Suprapubic skin (tissue), 4 donors: ENCODE measurements at regions not wholly inside any gene's neighbourhood (a gene's known extent, or its start where the extent isn't known, plus 50 kb on each side); places are given as distances from the start of the nearest gene placed in this dataset.

Experiments used
- EP300 ChIP-seq: sonication (generic); formaldehyde crosslinking; IDR thresholded peaks from one replicate; pipeline ENCODE4 v1.6.1; 2017; ENCODE audit warnings: antibody characterized with exemption
- POLR2A ChIP-seq, 2 donors: fragments of 450-650 bp; IDR thresholded peaks; one replicate each; pipeline ENCODE4 v1.6.1; 2017; ENCODE audit warnings: antibody characterized with exemption in 2 of 2, mild to moderate bottlenecking in 2 of 2, moderate library complexity in 2 of 2
- POLR2AphosphoS5 ChIP-seq, 3 donors: sonication (generic); formaldehyde crosslinking; IDR thresholded peaks; one replicate each; pipeline ENCODE4 v1.6.1; 2017; ENCODE audit warnings: antibody characterized with exemption in 3 of 3
- TF ChIP-seq, protein P1 (sequence below), 2 donors: fragments of 200-600 bp in 1 of 2; fragments of 450-650 bp in 1 of 2; sonication (generic) in 1 of 2; IDR thresholded peaks; one replicate each; pipeline ENCODE4 v1.5.1; 2016 to 2019; ENCODE audit warnings: antibody characterized with exemption in 2 of 2, mild to moderate bottlenecking in 1 of 2, moderate library complexity in 1 of 2

DNA sequence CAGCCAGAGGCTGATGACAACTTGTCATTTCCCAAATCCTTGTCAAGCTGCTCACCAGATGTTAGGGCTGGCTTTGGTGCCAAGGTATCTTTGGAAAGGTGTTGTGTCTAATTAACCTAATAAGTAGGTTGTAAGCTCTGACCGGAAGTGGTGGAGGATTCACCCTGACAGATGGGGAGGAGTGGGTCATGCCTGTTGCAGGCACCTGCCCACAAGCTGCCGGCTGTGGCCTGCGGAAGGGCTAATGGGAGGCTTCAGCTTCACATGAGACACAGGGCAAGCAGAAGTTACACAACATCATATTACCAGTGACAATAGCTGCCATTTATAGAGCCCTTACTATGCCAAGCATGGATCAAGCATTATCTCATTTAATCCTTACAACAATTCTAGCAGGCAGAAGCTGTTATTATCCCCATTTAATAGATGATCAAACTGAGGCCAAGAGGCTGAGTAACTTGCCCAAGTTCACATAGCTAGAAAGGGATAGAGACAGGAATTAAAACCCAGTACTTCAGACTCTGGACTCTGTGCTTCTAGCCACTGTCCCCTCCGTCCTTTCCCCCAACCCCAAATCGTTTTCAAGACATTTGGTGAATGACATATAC, 63.1 kb upstream of the DUSP5 start:
- TF ChIP-seq POLR2AphosphoS5 (IDR thresholded peaks at IDR 0.05), result no peak
- TF ChIP-seq, protein P1, sequence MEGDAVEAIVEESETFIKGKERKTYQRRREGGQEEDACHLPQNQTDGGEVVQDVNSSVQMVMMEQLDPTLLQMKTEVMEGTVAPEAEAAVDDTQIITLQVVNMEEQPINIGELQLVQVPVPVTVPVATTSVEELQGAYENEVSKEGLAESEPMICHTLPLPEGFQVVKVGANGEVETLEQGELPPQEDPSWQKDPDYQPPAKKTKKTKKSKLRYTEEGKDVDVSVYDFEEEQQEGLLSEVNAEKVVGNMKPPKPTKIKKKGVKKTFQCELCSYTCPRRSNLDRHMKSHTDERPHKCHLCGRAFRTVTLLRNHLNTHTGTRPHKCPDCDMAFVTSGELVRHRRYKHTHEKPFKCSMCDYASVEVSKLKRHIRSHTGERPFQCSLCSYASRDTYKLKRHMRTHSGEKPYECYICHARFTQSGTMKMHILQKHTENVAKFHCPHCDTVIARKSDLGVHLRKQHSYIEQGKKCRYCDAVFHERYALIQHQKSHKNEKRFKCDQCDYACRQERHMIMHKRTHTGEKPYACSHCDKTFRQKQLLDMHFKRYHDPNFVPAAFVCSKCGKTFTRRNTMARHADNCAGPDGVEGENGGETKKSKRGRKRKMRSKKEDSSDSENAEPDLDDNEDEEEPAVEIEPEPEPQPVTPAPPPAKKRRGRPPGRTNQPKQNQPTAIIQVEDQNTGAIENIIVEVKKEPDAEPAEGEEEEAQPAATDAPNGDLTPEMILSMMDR (IDR thresholded peaks at IDR 0.05), result no peak
- TF ChIP-seq EP300, result no peak
- no peak for TF ChIP-seq POLR2A (IDR thresholded peaks at IDR 0.05)
